GM23248 (cell line): ENCODE measurements at regions not wholly inside any gene's neighbourhood (a gene's known extent, or its start where the extent isn't known, plus 50 kb on each side); places are given as distances from the start of the nearest gene placed in this dataset.

ENCODE experiments used
- EZH2 ChIP-seq: fragments of 200-600 bp; sonication (generic); IDR thresholded peaks from 2 replicates; pipeline ENCODE4 v1.6.1; 2018; ENCODE audit warnings: antibody characterized with exemption, mild to moderate bottlenecking; ENCODE audit not compliant: insufficient read depth, poor library complexity, severe bottlenecking
- EZH2phosphoT487 ChIP-seq: fragments of 200-600 bp; sonication (generic); IDR thresholded peaks from 2 replicates; pipeline ENCODE4 v1.6.1; 2018; ENCODE audit warnings: antibody characterized with exemption, moderate library complexity, mild to moderate bottlenecking, low read depth; ENCODE audit not compliant: insufficient read depth

GRCh38 chr4:63036159-63036866 lies 1372.9 kb downstream of the TECRL start:
- no peak for TF ChIP-seq EZH2phosphoT487
- no peak for TF ChIP-seq EZH2
